ENCODE measurements at regions not wholly inside any gene's neighbourhood (a gene's known extent, or its start where the extent isn't known, plus 50 kb on each side); places are given as distances from the start of the nearest gene placed in this dataset.
"Not testable (repeated sequence)": the region's sequence is repeated elsewhere in the genome, so short reads cannot be mapped to it uniquely, and the experiment has no call there.

DNA sequence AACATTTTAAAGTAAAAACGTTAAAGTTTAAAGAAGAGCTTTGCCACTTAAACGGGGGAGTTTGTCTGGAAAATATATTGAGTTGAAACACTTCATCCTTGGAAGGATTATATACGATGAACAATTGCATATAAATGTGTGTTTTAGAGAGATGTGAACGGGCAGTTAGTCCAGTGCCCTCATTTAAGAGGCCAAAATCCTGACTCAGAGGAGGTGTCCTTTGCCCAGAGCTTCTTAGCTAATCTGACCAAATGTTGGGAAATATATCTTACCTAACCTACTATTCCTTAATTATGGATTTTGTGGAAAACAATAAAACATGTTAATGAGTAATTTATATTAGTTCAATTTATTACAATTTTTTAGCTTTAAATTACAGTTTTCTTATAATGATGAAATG is 327.2 kb upstream of the DIPK2B start:
- DNase-seq = no peak

GRCh38 chrX:45524805-45525204 is 324.1 kb upstream of the DIPK2B start:
- DNase-seq = no peak

DNA sequence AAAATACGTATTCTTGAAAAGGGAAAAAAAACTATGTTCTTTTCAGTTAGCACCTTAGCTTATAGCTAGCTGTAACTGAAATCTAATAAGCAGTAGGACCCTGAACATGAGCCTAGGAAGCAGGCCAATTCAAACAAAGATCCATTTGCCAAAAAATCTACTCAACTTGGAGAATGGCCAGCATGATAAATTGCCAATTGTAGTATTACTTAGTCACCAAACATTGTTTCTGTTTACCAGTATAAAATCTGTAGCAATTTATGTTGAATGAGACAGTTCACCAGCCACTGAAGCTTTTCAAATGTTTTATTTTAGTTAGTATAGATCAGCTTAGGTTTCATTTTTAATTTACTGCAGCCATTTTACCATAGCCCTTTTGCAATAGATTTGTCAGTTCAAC is 323.6 kb upstream of the DIPK2B start:
- DNase-seq = no peak

- DNase-seq = no peak
These were observed 317.9 kb upstream of the DIPK2B start for GRCh38 chrX:45518552-45518951.

DNA sequence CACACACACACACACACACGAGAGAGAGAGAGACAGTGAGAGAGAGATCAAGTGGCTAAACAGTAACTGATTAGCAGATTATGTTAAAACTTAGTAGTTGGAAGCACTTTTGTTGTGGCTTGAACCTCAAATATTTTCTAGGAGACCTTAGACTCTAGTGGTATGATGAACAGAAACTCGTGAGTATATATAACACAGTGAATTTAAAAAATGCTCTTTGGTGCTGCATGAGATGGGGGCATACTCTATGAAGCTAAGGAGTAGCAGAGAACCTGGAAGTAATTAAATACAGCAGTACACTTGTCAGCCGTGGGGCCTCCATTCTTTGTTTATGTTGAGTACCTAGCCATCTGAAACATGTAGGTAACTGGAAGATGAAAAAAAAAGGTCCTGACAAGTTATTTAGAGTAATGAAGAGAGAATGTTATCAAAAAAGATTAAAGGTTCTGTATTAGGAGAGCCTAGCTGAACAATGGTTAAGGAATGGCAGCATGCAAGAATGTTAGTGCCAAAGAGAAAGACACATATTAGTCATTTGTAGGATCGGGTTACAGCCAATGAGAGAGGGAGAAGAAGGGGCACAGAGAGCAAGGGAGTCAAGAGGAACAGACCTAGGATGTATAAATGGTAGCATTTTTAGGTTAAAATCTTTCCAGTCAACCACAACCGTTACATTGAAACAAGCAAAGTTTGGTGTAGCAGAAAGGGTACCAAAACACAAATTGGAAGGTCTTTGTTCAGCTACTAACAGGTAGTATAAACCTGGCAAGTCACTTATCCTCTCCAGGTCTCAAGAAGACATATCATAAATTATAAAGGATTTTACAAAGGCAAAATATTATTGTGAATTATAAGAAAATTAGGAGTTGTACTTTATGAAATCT is 316.7 kb upstream of the DIPK2B start:
- DNase-seq = no peak

DNA sequence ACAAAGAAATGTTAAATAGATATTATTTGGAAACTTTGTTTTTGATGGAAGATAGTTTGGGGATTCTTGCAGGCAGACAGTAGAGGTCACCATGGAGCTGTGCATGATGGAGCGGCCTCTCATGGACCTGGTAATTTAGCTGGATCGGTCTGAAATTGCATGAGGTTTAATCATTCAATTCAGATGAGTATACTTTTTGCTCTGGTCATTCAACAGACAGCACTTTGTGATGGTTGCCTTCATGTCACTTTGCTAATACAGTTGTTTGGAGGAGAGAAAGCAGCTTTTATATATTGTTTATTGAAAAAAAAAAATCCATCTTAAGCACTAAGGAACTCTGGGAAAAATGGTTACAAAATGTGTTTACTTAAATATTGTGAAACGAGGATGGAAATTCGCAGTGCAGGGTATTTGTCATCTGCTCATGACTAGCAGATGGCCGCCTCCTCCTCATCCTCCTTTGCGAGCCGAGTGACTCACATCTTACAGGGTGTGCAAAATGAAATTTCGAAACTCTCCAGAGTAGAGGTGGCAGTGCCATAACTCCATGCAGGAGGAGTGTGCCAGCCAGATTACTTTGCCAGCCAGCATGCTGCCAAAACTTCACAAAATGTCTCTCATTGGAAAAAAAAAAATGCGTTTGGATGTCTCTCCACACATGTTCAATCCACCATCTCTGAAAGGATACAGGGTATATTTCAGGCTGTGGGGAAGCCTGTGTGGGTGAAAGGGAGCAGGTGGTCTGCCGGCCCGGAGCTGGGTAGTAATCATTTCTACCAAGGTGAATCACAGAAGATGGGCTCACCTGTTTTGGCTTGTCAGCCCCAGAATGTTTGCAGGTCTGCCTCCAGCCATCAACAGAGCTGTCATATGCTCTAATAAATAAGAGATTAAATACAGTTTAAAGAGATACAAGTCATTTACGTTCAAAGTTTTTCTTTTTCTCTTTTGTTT is 314.9 kb upstream of the DIPK2B start:
- DNase-seq = no peak

- no peak for DNase-seq
These were observed 312.4 kb upstream of the DIPK2B start for GRCh38 chrX:45513042-45513441.

DNA sequence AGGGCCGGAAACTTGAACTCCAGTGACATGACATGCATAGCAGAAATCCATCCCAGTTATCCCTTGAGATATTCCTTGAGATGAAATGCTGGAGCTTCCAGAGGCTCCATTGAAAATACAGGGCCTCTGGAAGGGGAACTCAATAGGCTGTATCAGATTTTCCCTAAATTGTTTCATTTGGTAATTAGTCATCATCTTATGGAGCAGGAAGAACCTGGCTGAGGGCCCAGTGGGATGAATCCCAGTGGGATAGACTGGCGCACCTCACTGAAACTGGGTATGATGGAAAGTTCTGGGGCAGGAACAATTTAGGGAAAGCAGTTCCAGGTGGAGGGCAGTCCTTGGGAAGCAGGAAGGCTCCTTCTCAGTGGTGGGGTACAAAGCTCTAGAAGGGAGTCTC is 307.8 kb upstream of the DIPK2B start:
- no peak for DNase-seq

DNA sequence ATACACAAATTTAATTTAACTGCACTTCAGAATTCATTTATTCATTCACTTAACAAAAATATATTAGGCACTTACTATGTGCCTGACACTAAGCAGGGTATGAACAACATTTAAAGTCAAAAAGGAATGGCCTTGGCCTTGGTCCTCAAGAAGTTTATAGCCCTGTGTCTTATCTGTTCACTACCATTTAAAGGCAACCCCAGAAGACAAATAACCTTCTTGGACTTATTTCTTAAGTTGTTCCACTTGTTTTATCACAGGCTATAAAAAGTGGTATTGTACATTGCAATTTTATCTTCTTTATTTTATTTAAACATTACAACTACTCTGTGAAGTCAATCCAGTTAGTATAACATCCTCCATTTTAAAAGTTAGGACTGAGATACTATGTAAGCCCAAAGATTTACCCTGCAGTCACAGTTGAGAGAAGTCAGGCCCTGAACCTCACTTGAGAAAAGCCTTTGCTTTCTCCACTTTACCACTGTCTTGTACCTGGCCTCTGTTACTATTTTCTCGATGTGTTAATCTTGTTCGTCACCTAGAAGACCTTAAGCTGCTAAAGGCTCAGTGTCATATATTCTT is 305.6 kb upstream of the DIPK2B start:
- DNase-seq = no peak

DNA sequence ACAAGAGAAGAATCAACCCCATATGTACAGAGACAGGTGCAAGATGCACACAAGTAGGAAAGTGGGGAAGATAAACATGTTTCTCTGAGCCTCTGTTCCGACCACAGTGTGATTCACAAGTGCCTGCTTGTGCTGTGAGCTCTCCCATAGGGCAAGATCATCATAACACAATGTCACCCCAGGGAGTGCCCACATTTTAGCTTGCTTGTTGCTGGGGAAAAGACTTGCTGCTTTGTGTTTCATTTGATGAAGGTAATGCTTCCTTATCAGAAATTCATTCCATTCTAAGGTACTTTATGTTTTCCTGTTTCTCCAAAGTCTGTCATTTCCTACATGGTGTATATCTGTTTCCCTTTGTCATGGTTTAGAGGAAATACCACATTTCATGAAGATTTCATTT is 304.5 kb upstream of the DIPK2B start:
- no peak for DNase-seq

DNA sequence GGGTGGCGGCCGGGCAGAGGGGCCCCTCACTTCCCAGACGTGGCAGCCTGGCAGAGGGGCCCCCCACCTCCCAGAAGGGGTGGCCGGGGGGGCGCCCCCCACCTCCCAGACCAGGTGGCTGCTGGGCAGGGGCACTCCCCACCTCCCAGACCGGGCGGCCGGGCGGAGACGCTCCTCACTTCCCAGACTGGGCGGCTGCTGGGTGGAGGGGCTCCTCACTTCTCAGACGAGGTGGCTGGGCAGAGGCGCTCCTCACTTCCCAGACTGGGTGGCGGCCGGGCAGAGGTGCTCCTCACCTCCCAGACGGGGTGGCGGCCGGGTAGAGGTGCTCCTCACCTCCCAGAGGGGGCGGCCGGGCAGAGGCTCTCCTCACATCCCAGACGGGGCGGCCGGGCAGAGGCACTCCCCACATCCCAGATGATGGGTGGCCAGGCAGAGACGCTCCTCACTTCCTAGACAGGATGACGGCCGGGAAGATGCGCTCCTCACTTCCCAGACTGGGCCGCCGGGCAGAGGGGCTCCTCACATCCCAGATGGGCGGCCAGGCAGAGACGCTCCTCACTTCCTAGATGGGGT is 303.2 kb upstream of the DIPK2B start:
- DNase-seq = not testable (repeated sequence)

- no peak for DNase-seq
These were observed 301.7 kb upstream of the DIPK2B start for GRCh38 chrX:45502396-45502795.

- no peak for DNase-seq
These were observed 296.6 kb upstream of the DIPK2B start for GRCh38 chrX:45497290-45497689.

DNA sequence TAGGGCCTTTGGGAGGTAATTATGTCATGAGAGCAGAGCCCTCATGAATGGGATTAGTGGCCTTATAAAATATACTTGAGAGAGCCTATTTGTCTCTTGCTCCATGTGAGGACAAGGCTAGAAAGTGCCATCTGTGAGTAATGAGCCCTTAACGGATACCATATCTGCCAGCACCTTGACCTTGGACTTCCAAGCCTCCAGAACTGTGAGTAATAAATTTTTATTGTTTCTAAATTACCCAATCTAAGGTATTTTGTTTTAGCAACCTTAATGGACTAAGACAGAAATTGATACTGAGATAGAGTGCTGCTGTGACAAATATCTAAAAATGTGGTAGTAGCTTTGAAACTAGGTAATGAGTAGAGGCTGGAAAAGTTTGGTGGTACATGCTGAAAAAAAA is 285.0 kb upstream of the DIPK2B start:
- no peak for DNase-seq

- DNase-seq = no peak
These were observed 279.3 kb upstream of the DIPK2B start for GRCh38 chrX:45479835-45480422.

DNA sequence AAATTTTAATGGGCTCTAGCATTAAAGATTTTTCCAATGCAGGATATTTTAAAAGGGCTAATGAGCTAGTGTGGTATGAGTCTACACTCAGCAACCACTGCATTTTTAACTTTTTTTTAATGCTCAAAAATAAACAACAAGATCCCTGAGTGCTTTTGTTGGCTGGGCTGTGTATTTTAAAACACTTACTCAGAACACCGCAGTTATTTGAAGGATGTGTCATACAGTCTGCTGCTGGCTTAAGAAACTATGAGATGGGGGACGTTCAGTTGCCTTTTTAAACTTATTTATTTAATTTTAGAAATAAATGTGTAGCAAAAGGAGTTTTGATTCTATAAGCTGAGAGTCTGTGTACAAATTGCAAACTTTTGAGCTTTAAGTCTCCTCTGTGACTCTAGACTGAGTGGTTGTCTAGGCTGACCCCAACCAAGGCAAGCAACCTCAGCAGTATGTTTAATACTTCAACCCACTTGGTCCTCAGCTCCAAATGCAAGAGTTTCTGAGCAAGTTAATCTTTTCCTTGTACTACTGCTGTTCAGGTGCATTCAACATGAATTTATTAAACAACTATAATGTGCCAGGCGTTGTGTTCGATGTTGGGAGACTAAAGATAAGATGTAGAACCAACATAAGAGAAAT is 278.6 kb upstream of the DIPK2B start:
- DNase-seq = no peak

GRCh38 chrX:45472968-45473367 is 272.3 kb upstream of the DIPK2B start:
- DNase-seq = no peak

DNA sequence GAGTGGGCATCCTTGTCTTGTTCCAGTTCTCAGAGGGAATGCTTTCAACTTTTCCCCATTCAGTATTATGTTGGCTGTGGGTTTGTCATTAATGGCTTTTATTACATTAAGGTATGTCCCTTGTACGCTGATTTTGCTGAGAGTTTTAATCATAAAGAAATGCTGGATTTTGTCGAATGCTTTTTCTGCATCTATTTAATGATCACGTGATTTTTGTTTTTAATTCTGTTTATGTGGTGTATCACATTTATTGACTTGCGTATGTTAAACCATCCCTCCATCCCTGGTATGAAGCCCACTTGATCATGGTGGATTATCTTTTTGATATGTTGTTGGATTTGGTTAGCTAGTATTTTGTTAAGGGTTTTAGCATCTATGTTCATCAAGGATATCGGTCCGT is 266.9 kb upstream of the DIPK2B start:
- not testable (repeated sequence) for DNase-seq

DNA sequence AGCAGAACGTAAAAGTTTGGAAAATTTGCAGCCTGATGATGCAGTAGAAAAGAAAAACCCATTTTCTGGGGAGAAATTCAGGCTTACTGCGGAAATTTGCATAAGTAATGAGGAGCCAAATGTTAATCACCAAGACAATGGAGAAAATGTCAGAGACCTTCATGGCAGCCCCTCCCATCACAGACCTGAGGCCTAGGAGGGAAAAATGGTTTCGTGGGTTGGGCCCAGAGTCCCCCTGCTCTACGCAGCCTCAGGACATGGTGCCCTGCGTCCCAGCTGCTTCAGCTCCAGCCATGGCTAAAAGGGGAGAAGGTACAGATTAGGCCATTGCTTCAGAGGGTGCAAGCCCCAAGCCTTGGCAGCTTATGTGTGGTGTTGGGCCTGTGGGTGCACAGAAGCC is 255.1 kb upstream of the DIPK2B start:
- DNase-seq = not testable (repeated sequence)

DNA sequence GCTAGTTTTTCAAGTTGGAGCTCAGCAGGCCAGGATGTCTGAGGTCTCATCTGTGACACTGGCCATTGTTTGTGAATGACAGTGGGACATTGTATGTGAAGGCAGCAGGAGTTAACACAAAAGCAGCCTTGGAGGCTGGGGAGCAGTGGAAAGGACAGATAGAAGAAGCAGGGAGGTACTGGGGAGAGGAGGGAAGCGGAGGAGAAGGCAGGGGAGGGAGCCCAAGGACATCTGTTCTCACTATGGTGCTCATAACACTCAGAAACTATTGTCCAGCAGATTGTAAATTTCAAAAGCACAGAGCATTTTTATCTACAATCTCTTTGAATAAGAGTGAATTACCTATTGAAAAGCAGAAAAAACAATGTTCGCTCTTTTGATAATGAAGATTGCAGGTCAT is 253.6 kb upstream of the DIPK2B start:
- no peak for DNase-seq

DNA sequence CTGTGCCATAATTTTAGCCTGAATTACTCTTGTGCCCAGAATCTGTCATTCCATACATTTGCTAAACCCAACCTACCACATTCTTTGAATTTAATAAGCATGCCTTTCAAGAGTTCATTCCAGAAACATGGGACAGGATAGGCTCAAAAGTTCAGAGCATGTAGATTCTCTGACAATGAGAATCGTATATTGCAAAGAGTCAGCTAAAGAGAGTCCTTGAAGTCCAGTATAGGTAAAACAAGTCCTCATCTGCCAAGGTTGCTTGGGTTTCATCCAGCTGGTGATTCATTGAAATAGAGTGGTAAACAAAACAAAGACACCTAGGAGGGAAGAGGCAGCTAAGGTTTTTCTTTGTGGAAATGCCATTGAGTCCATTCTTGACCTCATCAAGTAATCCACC is 249.3 kb upstream of the DIPK2B start:
- no peak for DNase-seq

- DNase-seq = no peak
These were observed 247.3 kb upstream of the DIPK2B start for GRCh38 chrX:45447995-45448394.

Measured in NCI-H1417 treated with DMSO at 0.1 percent for 48 hours (cell line).